ENCODE measurements at regions not wholly inside any gene's neighbourhood (a gene's known extent, or its start where the extent isn't known, plus 50 kb on each side); places are given as distances from the start of the nearest gene placed in this dataset.

GRCh38 chr6:10048370-10049297, 366.2 kb downstream of the TFAP2A start (continued):
- TF ChIP-seq CTCF (IDR thresholded peaks at IDR 0.05 in 2 of 3, conservative IDR thresholded peaks at IDR 0.05 in 1 of 3; ENCODE audit: borderline replicate concordance in 1 of 3, insufficient read depth in 1 of 3, low read depth in 2 of 3, low read length in 2 of 3): no peak

GRCh38 chr6:10042280-10042679, 372.6 kb downstream of the TFAP2A start:
- no peak for DNase-seq (ENCODE audit: low read depth, low spot score)
- Histone ChIP-seq H3K9ac (ENCODE audit: low read length) (no peak overlapping the region), H4K20me1 (ENCODE audit: insufficient read depth) (no peaks in the 10 kb centered on the region), H3K9me3 (ENCODE audit: control insufficient read depth in 1 of 2, insufficient read depth in 1 of 2, low read depth in 1 of 2, low read length in 2 of 2) (no peaks in the 10 kb centered on the region), H3K4me3 (replicated peaks in 1 of 2; ENCODE audit: low read depth in 1 of 2, low read length in 2 of 2) (no peak overlapping the region), H3K36me3 (ENCODE audit: control insufficient read depth in 1 of 2, insufficient read depth in 2 of 2, low read length in 2 of 2) (no peaks in the 10 kb centered on the region), H3K27me3 (ENCODE audit: insufficient read depth, low read length) (no peaks in the 10 kb centered on the region), H3K9me2 (ENCODE audit: insufficient read depth) (no peaks in the 10 kb centered on the region), H2AFZ (ENCODE audit: low read depth, low read length, poor library complexity, severe bottlenecking) (no peak overlapping the region), H3K4me2 (ENCODE audit: low read length) (no peak overlapping the region), H3K4me1 (ENCODE audit: control insufficient read depth in 1 of 2, insufficient read depth in 2 of 2, low read length in 2 of 2) (no peaks in the 10 kb centered on the region), H3K27ac (ENCODE audit: low read depth, low read length) (no peak overlapping the region), H3K79me2 (ENCODE audit: insufficient read depth, low read length) (no peaks in the 10 kb centered on the region)
- intact Hi-C loops (cut with micrococcal nuclease): no loop called here
- ChIA-PET POLR2A (no interaction called here), CTCF (interaction anchor here (2.3 kb wide), 1 partner anchor 12 kb away, joined by 6 read pairs; no protein-coding TSS in a partner anchor), RAD21 (ENCODE audit: low non-redundant PET in 1 of 2, low total read pairs in 2 of 2, uncharacterized antibody in 2 of 2, unreplicated experiment in 2 of 2) (no interaction called here)
- no TSS peak for BruUV-seq (replicated peaks)
- ATAC-seq: no peak
- TF ChIP-seq SP1 (IDR thresholded peaks at IDR 0.05; ENCODE audit: low read depth) (no peak), ELF1 (IDR thresholded peaks at IDR 0.05; ENCODE audit: borderline replicate concordance, low read depth) (no peak), CTCF (IDR thresholded peaks at IDR 0.05 in 2 of 3, conservative IDR thresholded peaks at IDR 0.05 in 1 of 3; ENCODE audit: borderline replicate concordance in 1 of 3, insufficient read depth in 1 of 3, low read depth in 2 of 3, low read length in 2 of 3) (no peak), POLR2AphosphoS5 (IDR thresholded peaks at IDR 0.05; ENCODE audit: low read depth, low read length) (no peak), EZH2phosphoT487 (IDR thresholded peaks at IDR 0.05; ENCODE audit: borderline replicate concordance) (no peak), CBX3 (IDR thresholded peaks at IDR 0.05; ENCODE audit: low read depth) (no peak), EGR1 (IDR thresholded peaks at IDR 0.05; ENCODE audit: low read depth) (no peak), ZBTB33 (IDR thresholded peaks at IDR 0.05; ENCODE audit: extremely low read depth, insufficient replicate concordance, low read length) (no peak), REST (IDR thresholded peaks at IDR 0.05; ENCODE audit: low read depth) (no peak), CEBPB (IDR thresholded peaks at IDR 0.05; ENCODE audit: low read depth) (no peak), EZH2 (IDR thresholded peaks at IDR 0.05) (no peak), JUND (IDR thresholded peaks at IDR 0.05) (no peak), TCF7L2 (IDR thresholded peaks at IDR 0.05; ENCODE audit: borderline replicate concordance, extremely low read depth, insufficient read depth, insufficient read length) (no peak)
